ENCODE measurements at regions not wholly inside any gene's neighbourhood (a gene's known extent, or its start where the extent isn't known, plus 50 kb on each side); places are given as distances from the start of the nearest gene placed in this dataset.

DNA sequence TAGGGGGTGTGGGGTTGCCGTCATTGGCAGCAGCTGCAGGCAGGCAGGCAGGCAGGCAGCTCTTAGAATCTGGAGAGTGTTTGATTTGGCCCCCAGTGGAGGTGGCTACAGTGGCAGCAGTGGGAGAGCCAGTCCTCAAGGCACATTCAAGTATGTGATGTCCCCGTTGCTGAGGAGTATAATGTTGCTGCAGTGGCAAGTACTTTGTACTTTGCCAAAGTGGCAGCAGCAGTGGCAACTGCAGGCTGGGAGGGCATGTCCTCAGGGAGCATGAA, 147.1 kb downstream of the PAPOLA start:
- no peak overlapping the region for H3K4me3 ChIP-seq
- H3K9me3 ChIP-seq (replicated peaks in 1 of 3) = no peaks in the 10 kb centered on the region
- 69 to 93% (median 76%) methylated on average over 2 of the region's 2 CpGs for WGBS, 4 donors
- no peak for DNase-seq
- no peak overlapping the region for H3K27ac ChIP-seq
- H3K4me1 ChIP-seq (replicated peaks in 1 of 2) = no peaks in the 10 kb centered on the region
- no peaks in the 10 kb centered on the region for H3K27me3 ChIP-seq
- no peaks in the 10 kb centered on the region for H3K36me3 ChIP-seq (replicated peaks in 1 of 2)
- TF ChIP-seq POLR2A (IDR thresholded peaks at IDR 0.05) (no peak), CTCF (IDR thresholded peaks at IDR 0.05) (no peak)
- intact Hi-C loops (cut with DNase I) = no loop called here

DNA sequence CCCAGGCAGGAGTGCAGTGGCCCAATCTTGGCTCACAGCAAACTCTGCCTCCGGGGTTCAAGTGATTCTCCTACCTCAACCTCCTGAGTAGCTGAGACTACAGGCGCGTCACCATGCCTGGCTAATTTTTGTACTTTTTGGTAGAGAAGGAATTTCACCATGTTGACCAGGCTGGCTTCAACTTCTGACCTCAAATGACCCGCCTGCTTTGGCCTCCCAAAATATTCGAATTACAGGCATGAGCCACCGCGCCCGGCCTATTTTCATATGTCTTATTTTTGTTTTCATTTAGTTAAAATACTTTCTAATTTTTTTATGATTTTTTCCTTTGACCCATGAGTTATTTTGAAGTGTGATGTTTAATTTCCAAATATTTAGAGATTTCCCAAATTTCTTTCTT, 143.6 kb upstream of the VRK1 start:
- Histone ChIP-seq H3K36me3 (replicated peaks in 1 of 2) (no peaks in the 10 kb centered on the region), H3K27me3 (no peaks in the 10 kb centered on the region), H3K4me1 (replicated peaks in 1 of 2) (no peaks in the 10 kb centered on the region), H3K9me3 (replicated peaks in 1 of 3) (no peaks in the 10 kb centered on the region), H3K27ac (no peak overlapping the region), H3K4me3 (no peak overlapping the region)
- intact Hi-C loops (cut with DNase I) = no loop called here
- DNase-seq = no peak
- TF ChIP-seq CTCF (IDR thresholded peaks at IDR 0.05) (no peak), POLR2A (IDR thresholded peaks at IDR 0.05) (no peak)
- WGBS, 4 donors = 91 to 95% (median 94%) methylated on average over 8 of the region's 8 CpGs

GRCh38 chr14:96658611-96659010, 138.6 kb upstream of the VRK1 start:
- Histone ChIP-seq H3K9me3 (replicated peaks in 1 of 3) (no peaks in the 10 kb centered on the region), H3K27ac (no peak overlapping the region), H3K4me3 (no peak overlapping the region), H3K36me3 (replicated peaks in 1 of 2) (no peaks in the 10 kb centered on the region), H3K4me1 (replicated peaks in 1 of 2) (no peaks in the 10 kb centered on the region), H3K27me3 (no peaks in the 10 kb centered on the region)
- no peak for DNase-seq
- WGBS, 4 donors = 80 to 91% (median 87%) methylated on average over 4 of the region's 4 CpGs
- TF ChIP-seq POLR2A (IDR thresholded peaks at IDR 0.05) (no peak), CTCF (IDR thresholded peaks at IDR 0.05) (no peak)
- intact Hi-C loops (cut with DNase I) = no loop called here

- no peak for DNase-seq
- no peaks in the 10 kb centered on the region for H3K9me3 ChIP-seq (replicated peaks in 1 of 3)
- no peaks in the 10 kb centered on the region for H3K27me3 ChIP-seq
- H3K4me3 ChIP-seq = no peak overlapping the region
- no peaks in the 10 kb centered on the region for H3K36me3 ChIP-seq (replicated peaks in 1 of 2)
- WGBS, 4 donors = 21 to 32% (median 28%) methylated on average over 1 of the region's 1 CpG
- intact Hi-C loops (cut with DNase I) = no loop called here
- no peak for TF ChIP-seq CTCF (IDR thresholded peaks at IDR 0.05)
- TF ChIP-seq POLR2A (IDR thresholded peaks at IDR 0.05) = no peak
- H3K27ac ChIP-seq = no peak overlapping the region
- no peaks in the 10 kb centered on the region for H3K4me1 ChIP-seq (replicated peaks in 1 of 2)
These were observed 137.1 kb upstream of the VRK1 start for GRCh38 chr14:96660123-96660522.

Measured in adrenal gland (tissue), 9 donors.